GM12878 (cell line): ENCODE measurements at regions not wholly inside any gene's neighbourhood (a gene's known extent, or its start where the extent isn't known, plus 50 kb on each side); places are given as distances from the start of the nearest gene placed in this dataset.

Experiments used
- ATAC-seq: fragments of 200-7000 bp; cut with Tn5 transposase; 3 replicates; pipeline ENCODE4 v1.9.1; 2020; ENCODE audit warnings: mild to moderate bottlenecking, moderate library complexity
- BruUV-seq: library from RNA; stranded (reverse); fragments of 400-500 nt; replicated peaks from 2 replicates; lab custom pipeline; 2021; lab: Mats Ljungman, UMichigan
- CTCF ChIA-PET: fragments of 300-600 bp; sonication (Branson Sonifier 250); formaldehyde crosslinking; extraction: SDS; loops from one replicate; lab custom pipeline; 2021; ENCODE audit warnings: inconsistent platforms; lab: Yijun Ruan, JAX
- POLR2A ChIA-PET: fragments of 350-600 bp; formaldehyde crosslinking; extraction: SDS; loops from one replicate; lab custom pipeline; 2021; ENCODE audit warnings: inconsistent platforms; lab: Charles Lee
- RAD21 ChIA-PET: fragments of 300-600 bp; sonication (Branson Sonifier 250); formaldehyde crosslinking; loops from one replicate; lab custom pipeline; 2023; ENCODE audit warnings: antibody characterized with exemption; ENCODE audit not compliant: unreplicated experiment; lab: Charles Lee
- SMC1A ChIA-PET: fragments of 300-600 bp; sonication (Branson Sonifier 250); formaldehyde crosslinking; loops from one replicate; lab custom pipeline; 2023; ENCODE audit not compliant: unreplicated experiment, uncharacterized antibody; lab: Charles Lee
- DNase-seq: peaks from one replicate; pipeline ENCODE4 v3.0.0-alpha.2; 2011; ENCODE audit warnings: low read depth, low spot score
- FAIRE-seq: peaks from 3 replicates; lab custom pipeline; 2011; peaks lifted over from hg19 to GRCh38; lab: Jason Lieb, UNC
- H2AFZ ChIP-seq: 2 replicates; pipeline ENCODE4 v1.6.0; 2011; ENCODE audit warnings: low read depth, low read length, control low read depth; ENCODE audit not compliant: control insufficient read depth
- H3K27ac ChIP-seq: 2 replicates; pipeline ENCODE4 v1.5.1; 2011; ENCODE audit warnings: control low read depth; ENCODE audit not compliant: control insufficient read depth, insufficient read depth
- H3K27me3 ChIP-seq, 2 experiments: replicated peaks in 1 of 2; 2 replicates each; pipeline versions ENCODE4 v1.6.0 to v1.6.1; 2011; ENCODE audit warnings: low read length in 1 of 2; ENCODE audit not compliant: control insufficient read depth in 2 of 2, insufficient read depth in 2 of 2
- H3K36me3 ChIP-seq, 2 experiments: 2 replicates each; pipeline ENCODE4 v1.5.1; 2011; ENCODE audit warnings: low read length in 1 of 2; ENCODE audit not compliant: control insufficient read depth in 2 of 2, insufficient read depth in 2 of 2
- H3K4me1 ChIP-seq: 2 replicates; pipeline ENCODE4 v1.6.1; 2011; ENCODE audit warnings: mild to moderate bottlenecking, low read length, moderate library complexity, mixed read lengths; ENCODE audit not compliant: control insufficient read depth, insufficient read depth
- H3K4me2 ChIP-seq: 2 replicates; pipeline ENCODE4 v1.6.0; 2011; ENCODE audit warnings: control low read depth; ENCODE audit not compliant: control insufficient read depth, insufficient read depth
- H3K4me3 ChIP-seq: fragments of 200-600 bp; sonication (generic); 2 replicates; pipeline ENCODE4 v1.5.1; 2016
- H3K79me2 ChIP-seq: 2 replicates; pipeline ENCODE4 v1.6.0; 2011; ENCODE audit warnings: low read length; ENCODE audit not compliant: control insufficient read depth, insufficient read depth
- H3K9ac ChIP-seq: 2 replicates; pipeline ENCODE4 v1.8.0; 2011; ENCODE audit warnings: low read length, control low read depth, mixed read lengths; ENCODE audit not compliant: control insufficient read depth, insufficient read depth
- H3K9me3 ChIP-seq: replicated peaks from 3 replicates; pipeline ENCODE4 v1.5.1; 2011; ENCODE audit warnings: mild to moderate bottlenecking, low read length; ENCODE audit not compliant: control insufficient read depth, insufficient read depth
- H4K20me1 ChIP-seq: 2 replicates; pipeline ENCODE4 v1.6.0; 2011; ENCODE audit not compliant: control insufficient read depth, insufficient read depth
- CREB1 ChIP-seq: IDR thresholded peaks from 2 replicates; pipeline ENCODE4 v1.6.1; 2012; ENCODE audit warnings: low read depth, mild to moderate bottlenecking, inconsistent platforms
- CUX1 ChIP-seq: IDR thresholded peaks from 2 replicates; pipeline ENCODE4 v1.6.1; 2012; ENCODE audit warnings: improper control_type of control experiment, low read depth, low read length; ENCODE audit not compliant: insufficient replicate concordance
- HDGF ChIP-seq: fragments of 450-650 bp; IDR thresholded peaks from 2 replicates; pipeline ENCODE4 v1.6.1; 2016; ENCODE audit warnings: antibody characterized with exemption
- WGBS: methylation state at CpG from one replicate; pipeline ENCODE4 v1.1.6; 2016; ENCODE audit warnings: low lambda C conversion rate; ENCODE audit not compliant: insufficient replicate concordance, insufficient coverage; ENCODE audit errors: missing lambda C conversion rate; 5-methylcytosine and 5-hydroxymethylcytosine counted together
- in situ Hi-C: fragments of 300-500 bp; cut with MboI; formaldehyde crosslinking; loops from 9 replicates; pipeline ENCODE4 v1.14.3; 2018; ENCODE audit warnings: mixed read lengths
- intact Hi-C: fragments of 100-400 bp; cut with micrococcal nuclease; formaldehyde crosslinking; loops from one replicate; pipeline ENCODE4 v1.14.2; 2022; ENCODE audit not compliant: unreplicated experiment
- TF ChIP-seq, protein P1 (sequence below): fragments of 450-650 bp; IDR thresholded peaks from 2 replicates; pipeline ENCODE4 v1.6.1; 2016; ENCODE audit warnings: mild to moderate bottlenecking

DNA sequence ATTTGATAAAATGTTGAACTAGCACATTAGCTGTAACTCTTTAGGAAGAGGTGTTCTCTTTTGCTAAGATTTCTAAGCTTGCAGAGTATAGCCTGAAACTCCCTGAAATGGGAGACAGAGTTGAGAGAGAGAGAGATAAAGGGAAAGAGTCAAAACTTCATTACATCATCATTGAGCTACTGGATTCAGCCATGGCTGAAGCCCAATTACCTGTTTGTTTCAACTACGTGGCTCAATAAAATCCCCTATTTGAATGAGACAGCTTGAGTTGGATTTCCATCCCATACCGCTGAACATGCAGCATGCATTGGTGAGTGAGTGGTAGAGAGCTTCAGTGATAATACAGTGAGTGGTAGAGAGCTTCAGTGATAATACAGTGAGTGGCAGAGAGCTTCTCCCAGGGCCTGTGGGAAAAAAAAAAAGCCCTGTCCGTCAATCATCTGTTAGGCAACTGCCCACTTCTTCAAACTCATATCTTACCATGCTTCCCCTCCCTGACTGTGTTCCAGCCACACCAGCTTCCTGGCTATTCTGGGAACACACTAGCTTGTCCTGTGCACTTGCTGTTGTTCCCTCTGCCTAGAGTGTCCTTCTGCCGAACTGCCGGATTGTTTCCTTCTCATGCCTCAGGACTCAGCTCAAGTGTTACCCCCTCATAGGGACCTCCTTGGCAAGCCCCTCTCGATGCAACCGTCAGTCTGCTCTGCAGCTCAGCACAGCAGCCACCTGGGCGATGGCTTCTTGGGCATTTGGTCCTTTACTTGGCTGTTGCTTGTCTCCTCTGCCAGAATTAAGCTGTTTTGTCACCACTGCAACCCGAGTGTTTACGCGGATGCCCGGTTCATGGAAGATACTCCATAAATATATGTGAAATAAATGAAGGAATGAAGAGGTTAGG lies 91.3 kb upstream of the EYA2 start:
- intact Hi-C loops = no loop called here
- 43% methylated on average over 12 of the region's 12 CpGs for WGBS
- no peak overlapping the region for H3K9ac ChIP-seq
- H3K79me2 ChIP-seq = no peaks in the 10 kb centered on the region
- ATAC-seq (no peak), FAIRE-seq (no peak), DNase-seq (no peak)
- H3K4me2 ChIP-seq = no peak overlapping the region
- no peak overlapping the region for H3K27ac ChIP-seq
- no peaks in the 10 kb centered on the region for H3K4me1 ChIP-seq
- H2AFZ ChIP-seq = no peak overlapping the region
- no peaks in the 10 kb centered on the region for H3K9me3 ChIP-seq
- ChIA-PET POLR2A (no interaction called here), CTCF (no interaction called here), SMC1A (interaction anchor here (1.3 kb wide), 1 partner anchor 11 kb away, joined by 3 read pairs; no protein-coding TSS in a partner anchor), RAD21 (no interaction called here)
- no peak overlapping the region for H3K4me3 ChIP-seq
- no peaks in the 10 kb centered on the region for H4K20me1 ChIP-seq
- TF ChIP-seq, protein P1, sequence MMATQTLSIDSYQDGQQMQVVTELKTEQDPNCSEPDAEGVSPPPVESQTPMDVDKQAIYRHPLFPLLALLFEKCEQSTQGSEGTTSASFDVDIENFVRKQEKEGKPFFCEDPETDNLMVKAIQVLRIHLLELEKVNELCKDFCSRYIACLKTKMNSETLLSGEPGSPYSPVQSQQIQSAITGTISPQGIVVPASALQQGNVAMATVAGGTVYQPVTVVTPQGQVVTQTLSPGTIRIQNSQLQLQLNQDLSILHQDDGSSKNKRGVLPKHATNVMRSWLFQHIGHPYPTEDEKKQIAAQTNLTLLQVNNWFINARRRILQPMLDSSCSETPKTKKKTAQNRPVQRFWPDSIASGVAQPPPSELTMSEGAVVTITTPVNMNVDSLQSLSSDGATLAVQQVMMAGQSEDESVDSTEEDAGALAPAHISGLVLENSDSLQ = 0 out of 2 replicates have a peak, but pooled peaks have one; percentile 12
- no peak for TF ChIP-seq CREB1
- no peak for TF ChIP-seq CUX1
- TF ChIP-seq HDGF = no peak
- in situ Hi-C loops = no loop called here
- H3K27me3 ChIP-seq = peaks cover 0 to 1% of the 10 kb centered on the region in 2 experiments; a peak in 1 of 4 replicates
- no peaks in the 10 kb centered on the region for H3K36me3 ChIP-seq
- no TSS peak for BruUV-seq
